ENCODE measurements at regions not wholly inside any gene's neighbourhood (a gene's known extent, or its start where the extent isn't known, plus 50 kb on each side); places are given as distances from the start of the nearest gene placed in this dataset.
A peak's percentile ranks its signal among the peaks of the same experiment; 100 is the strongest.
"Not testable (repeated sequence)": the region's sequence is repeated elsewhere in the genome, so short reads cannot be mapped to it uniquely, and the experiment has no call there.

- intact Hi-C loops (cut with DNase I) = no loop called here
- ATAC-seq = no peak
- no peak for DNase-seq (ENCODE audit: low spot score)
These were observed 51.0 kb downstream of the POU3F3 start for GRCh38 chr2:104904889-104905288.

- no peak for ATAC-seq
- intact Hi-C loops (cut with DNase I) = no loop called here
- DNase-seq (ENCODE audit: low spot score) = no peak
These were observed 55.4 kb downstream of the POU3F3 start for GRCh38 chr2:104909317-104909716.

- DNase-seq (ENCODE audit: low spot score) (no peak), ATAC-seq (no peak)
- intact Hi-C loops (cut with DNase I) = no loop called here
These were observed 60.6 kb downstream of the POU3F3 start for GRCh38 chr2:104914509-104914908.

- ATAC-seq (no peak), DNase-seq (ENCODE audit: low spot score) (no peak)
- intact Hi-C loops (cut with DNase I) = no loop called here
These were observed 61.3 kb downstream of the POU3F3 start for GRCh38 chr2:104915107-104915793.

GRCh38 chr2:104919127-104919526 is 65.2 kb downstream of the POU3F3 start:
- DNase-seq (ENCODE audit: low spot score) (no peak), ATAC-seq (no peak)
- intact Hi-C loops (cut with DNase I) = no loop called here

GRCh38 chr2:104923665-104924064 is 69.8 kb downstream of the POU3F3 start:
- DNase-seq (ENCODE audit: low spot score) (no peak), ATAC-seq (no peak)
- intact Hi-C loops (cut with DNase I) = no loop called here

- ATAC-seq = no peak
- intact Hi-C loops (cut with DNase I) = no loop called here
- DNase-seq (ENCODE audit: low spot score) = no peak
These were observed 75.7 kb downstream of the POU3F3 start for GRCh38 chr2:104929663-104930062.

GRCh38 chr2:104930732-104931131 is 76.8 kb downstream of the POU3F3 start:
- no peak for DNase-seq (ENCODE audit: low spot score)

GRCh38 chr2:104932243-104932642 is 78.3 kb downstream of the POU3F3 start:
- no peak for ATAC-seq
- DNase-seq (ENCODE audit: low spot score) = no peak

More at GRCh38 chr2:104930732-104931131, 76.8 kb downstream of the POU3F3 start:
- intact Hi-C loops (cut with DNase I) = no loop called here
- ATAC-seq = no peak

GRCh38 chr2:104933151-104933917 is 79.4 kb downstream of the POU3F3 start:
- intact Hi-C loops (cut with DNase I) = no loop called here
- no peak for DNase-seq (ENCODE audit: low spot score)
- no peak for ATAC-seq

More at GRCh38 chr2:104932243-104932642, 78.3 kb downstream of the POU3F3 start:
- intact Hi-C loops (cut with DNase I) = no loop called here

GRCh38 chr2:104936527-104936926 is 82.6 kb downstream of the POU3F3 start:
- DNase-seq (ENCODE audit: low spot score) = no peak
- intact Hi-C loops (cut with DNase I) = no loop called here

GRCh38 chr2:104938231-104938941 is 84.5 kb downstream of the POU3F3 start:
- ATAC-seq (no peak), DNase-seq (ENCODE audit: low spot score) (no peak)
- intact Hi-C loops (cut with DNase I) = no loop called here

More at GRCh38 chr2:104936527-104936926, 82.6 kb downstream of the POU3F3 start:
- peak; percentile 61 for ATAC-seq

GRCh38 chr2:104939570-104940217 is 85.8 kb downstream of the POU3F3 start:
- ATAC-seq (no peak), DNase-seq (ENCODE audit: low spot score) (no peak)
- intact Hi-C loops (cut with DNase I) = no loop called here

GRCh38 chr2:104944495-104944894 is 90.6 kb downstream of the POU3F3 start:
- intact Hi-C loops (cut with DNase I) = no loop called here
- ATAC-seq (no peak), DNase-seq (ENCODE audit: low spot score) (no peak)

GRCh38 chr2:104945121-104945520 is 91.2 kb downstream of the POU3F3 start:
- DNase-seq (ENCODE audit: low spot score) = no peak
- no peak for ATAC-seq
- intact Hi-C loops (cut with DNase I) = no loop called here

- intact Hi-C loops (cut with DNase I) = no loop called here
These were observed 92.0 kb downstream of the POU3F3 start for GRCh38 chr2:104945866-104946265.

GRCh38 chr2:104947456-104947855 is 90.4 kb upstream of the MRPS9 start:
- intact Hi-C loops (cut with DNase I); DNase-seq (ENCODE audit: low spot score); ATAC-seq: not testable (repeated sequence)

More at GRCh38 chr2:104945866-104946265, 92.0 kb downstream of the POU3F3 start:
- DNase-seq (ENCODE audit: low spot score) (no peak), ATAC-seq (no peak)

GRCh38 chr2:104952976-104953375 is 84.9 kb upstream of the MRPS9 start:
- DNase-seq (ENCODE audit: low spot score) (no peak), ATAC-seq (no peak)
- intact Hi-C loops (cut with DNase I) = no loop called here

- intact Hi-C loops (cut with DNase I) = no loop called here
These were observed 72.0 kb upstream of the MRPS9 start for GRCh38 chr2:104965900-104966299.

More at GRCh38 chr2:104965900-104966299, 72.0 kb upstream of the MRPS9 start:
- no peak for ATAC-seq
- DNase-seq (ENCODE audit: low spot score) = no peak
